ENCODE measurements at regions not wholly inside any gene's neighbourhood (a gene's known extent, or its start where the extent isn't known, plus 50 kb on each side); places are given as distances from the start of the nearest gene placed in this dataset.

- H3K27ac ChIP-seq (ENCODE audit: low read depth, low read length), result no peak overlapping the region
- H3K4me3 ChIP-seq (ENCODE audit: low read depth, low read length), result no peak overlapping the region
- CTCF ChIA-PET, result no interaction called here
- H3K9me3 ChIP-seq (ENCODE audit: control insufficient read depth, insufficient read depth, low read length), result peaks cover 6% of the 10 kb centered on the region; the same call in 1 of the 2 replicates
- no peak for DNase-seq (ENCODE audit: low read depth, low spot score)
- H3K27me3 ChIP-seq (ENCODE audit: control insufficient read depth, insufficient read depth, low read length), result no peaks in the 10 kb centered on the region
- POLR2A ChIA-PET, result no interaction called here
- TF ChIP-seq CTCF (IDR thresholded peaks at IDR 0.05; ENCODE audit: low read depth, low read length), result no peak
Measured at GRCh38 chr11:42595876-42596275, 715.9 kb upstream of the API5 start.

- DNase-seq (ENCODE audit: low read depth, low spot score), result no peak
- TF ChIP-seq CTCF (IDR thresholded peaks at IDR 0.05; ENCODE audit: low read depth, low read length), result no peak
- Histone ChIP-seq H3K4me3 (ENCODE audit: low read depth, low read length) (no peak overlapping the region), H3K9me3 (ENCODE audit: control insufficient read depth, insufficient read depth, low read length) (peaks cover 6% of the 10 kb centered on the region; the same call in 1 of the 2 replicates), H3K27me3 (ENCODE audit: control insufficient read depth, insufficient read depth, low read length) (no peaks in the 10 kb centered on the region), H3K27ac (ENCODE audit: low read depth, low read length) (no peak overlapping the region)
- ChIA-PET POLR2A (no interaction called here), CTCF (no interaction called here)
Measured at GRCh38 chr11:42596576-42597145, 715.1 kb upstream of the API5 start.

- ChIA-PET CTCF (no interaction called here), POLR2A (no interaction called here)
- no peak overlapping the region for H3K27ac ChIP-seq (ENCODE audit: low read depth, low read length)
Measured at GRCh38 chr11:42598341-42598740, 713.5 kb upstream of the API5 start.

GRCh38 chr11:42620796-42621195, 691.0 kb upstream of the API5 start:
- POLR2A ChIA-PET, result no interaction called here
- Histone ChIP-seq H3K9me3 (ENCODE audit: control insufficient read depth, insufficient read depth, low read length) (peaks cover 6% of the 10 kb centered on the region; the same call in 1 of the 2 replicates), H3K27me3 (ENCODE audit: control insufficient read depth, insufficient read depth, low read length) (no peaks in the 10 kb centered on the region), H3K27ac (ENCODE audit: low read depth, low read length) (no peak overlapping the region), H3K4me3 (ENCODE audit: low read depth, low read length) (no peak overlapping the region)
- DNase-seq (ENCODE audit: low read depth, low spot score), result no peak
- TF ChIP-seq CTCF (IDR thresholded peaks at IDR 0.05; ENCODE audit: low read depth, low read length), result no peak
- CTCF ChIA-PET, result no interaction called here

More at GRCh38 chr11:42598341-42598740, 713.5 kb upstream of the API5 start:
- no peaks in the 10 kb centered on the region for H3K27me3 ChIP-seq (ENCODE audit: control insufficient read depth, insufficient read depth, low read length)
- H3K4me3 ChIP-seq (ENCODE audit: low read depth, low read length), result no peak overlapping the region
- no peak for TF ChIP-seq CTCF (IDR thresholded peaks at IDR 0.05; ENCODE audit: low read depth, low read length)
- H3K9me3 ChIP-seq (ENCODE audit: control insufficient read depth, insufficient read depth, low read length), result peaks cover 6% of the 10 kb centered on the region; the same call in 1 of the 2 replicates
- no peak for DNase-seq (ENCODE audit: low read depth, low spot score)

- Histone ChIP-seq H3K4me3 (ENCODE audit: low read depth, low read length) (no peak overlapping the region), H3K27ac (ENCODE audit: low read depth, low read length) (no peak overlapping the region), H3K27me3 (ENCODE audit: control insufficient read depth, insufficient read depth, low read length) (no peaks in the 10 kb centered on the region), H3K9me3 (ENCODE audit: control insufficient read depth, insufficient read depth, low read length) (peaks cover 4% of the 10 kb centered on the region)
- DNase-seq (ENCODE audit: low read depth, low spot score), result no peak
- ChIA-PET CTCF (no interaction called here), POLR2A (no interaction called here)
- TF ChIP-seq CTCF (IDR thresholded peaks at IDR 0.05; ENCODE audit: low read depth, low read length), result no peak
Measured at GRCh38 chr11:42625757-42626665, 685.8 kb upstream of the API5 start.
